PC-3 (cell line): ENCODE measurements at regions not wholly inside any gene's neighbourhood (a gene's known extent, or its start where the extent isn't known, plus 50 kb on each side); places are given as distances from the start of the nearest gene placed in this dataset.

Source experiments
- ATAC-seq: fragments of 200-7000 bp; cut with Tn5 transposase; 2 replicates; pipeline ENCODE4 v1.9.1; 2020; ENCODE audit warnings: mild to moderate bottlenecking, moderate library complexity
- BruUV-seq: library from RNA; stranded (reverse); fragments of 400-500 nt; replicated peaks from 2 replicates; lab custom pipeline; 2021; lab: Mats Ljungman, UMichigan
- CTCF ChIA-PET: fragments of 300-600 bp; sonication (Branson Sonifier 250); formaldehyde crosslinking; loops from one replicate; lab custom pipeline; 2022; ENCODE audit warnings: antibody characterized with exemption; lab: Charles Lee
- POLR2A ChIA-PET: fragments of 300-600 bp; sonication (Branson Sonifier 250); formaldehyde crosslinking; loops from one replicate; lab custom pipeline; 2022; ENCODE audit warnings: antibody characterized with exemption; ENCODE audit not compliant: unreplicated experiment; lab: Charles Lee
- DNase-seq: peaks from one replicate; pipeline ENCODE4 v3.0.0-alpha.2; 2015
- H2AFZ ChIP-seq: fragments of 300-600 bp; sonication (generic); 2 replicates; pipeline ENCODE4 v1.6.0; 2016; ENCODE audit warnings: antibody characterized with exemption, low read length
- H3F3A ChIP-seq: fragments of 300-600 bp; sonication (generic); one replicate; pipeline ENCODE4 v1.6.0; 2017; ENCODE audit warnings: antibody characterized with exemption, low read length, control low read depth, mild to moderate bottlenecking; ENCODE audit not compliant: unreplicated experiment
- H3K27ac ChIP-seq: fragments of 300-600 bp; sonication (generic); 2 replicates; pipeline ENCODE4 v1.5.1; 2016; ENCODE audit warnings: mild to moderate bottlenecking, low read length
- H3K27me3 ChIP-seq: fragments of 300-600 bp; sonication (generic); 2 replicates; pipeline ENCODE4 v1.6.1; 2016; ENCODE audit warnings: low read length, mixed read lengths
- H3K36me3 ChIP-seq: fragments of 300-600 bp; sonication (generic); 2 replicates; pipeline ENCODE4 v1.6.1; 2016; ENCODE audit warnings: low read depth, mixed run types, low read length, mixed read lengths
- H3K4me1 ChIP-seq: fragments of 300-600 bp; sonication (generic); 2 replicates; pipeline ENCODE4 v1.5.1; 2016; ENCODE audit warnings: low read length; ENCODE audit not compliant: insufficient read depth
- H3K4me2 ChIP-seq: fragments of 300-600 bp; sonication (generic); 2 replicates; pipeline ENCODE4 v1.6.0; 2016; ENCODE audit warnings: low read length
- H3K4me3 ChIP-seq: fragments of 300-600 bp; sonication (generic); 2 replicates; pipeline ENCODE4 v1.5.1; 2016; ENCODE audit warnings: mild to moderate bottlenecking, low read length, mixed read lengths
- H3K79me2 ChIP-seq: fragments of 300-600 bp; sonication (generic); 2 replicates; pipeline ENCODE4 v1.6.1; 2017; ENCODE audit warnings: low read length, mixed read lengths
- H3K9ac ChIP-seq: fragments of 300-600 bp; sonication (generic); 2 replicates; pipeline ENCODE4 v1.6.0; 2016; ENCODE audit warnings: mild to moderate bottlenecking, low read length
- H3K9me2 ChIP-seq: fragments of 300-600 bp; sonication (generic); replicated peaks from 2 replicates; pipeline ENCODE4 v1.6.1; 2016; ENCODE audit warnings: mixed run types, low read length, mixed read lengths
- H3K9me3 ChIP-seq: fragments of 300-600 bp; sonication (generic); 2 replicates; pipeline ENCODE4 v1.6.1; 2016; ENCODE audit warnings: low read length, mixed read lengths
- H4K20me1 ChIP-seq: fragments of 300-600 bp; sonication (generic); 2 replicates; pipeline ENCODE4 v1.6.1; 2016; ENCODE audit warnings: low read length, mixed read lengths
- CTCF ChIP-seq: fragments of 300-600 bp; sonication (generic); conservative IDR thresholded peaks from 2 replicates; pipeline ENCODE4 v1.5.1; 2017; ENCODE audit warnings: antibody characterized with exemption, low read depth, mild to moderate bottlenecking, low read length
- EZH2 ChIP-seq: fragments of 300-600 bp; sonication (generic); IDR thresholded peaks from one replicate; pipeline ENCODE4 v1.6.1; 2017; ENCODE audit warnings: antibody characterized with exemption, mild to moderate bottlenecking, low read length; ENCODE audit not compliant: unreplicated experiment
- EZH2phosphoT487 ChIP-seq: fragments of 300-600 bp; sonication (generic); IDR thresholded peaks from 2 replicates; pipeline ENCODE4 v1.6.1; 2018; ENCODE audit warnings: mild to moderate bottlenecking, antibody characterized with exemption, low read length, borderline replicate concordance
- intact Hi-C: fragments of 100-400 bp; cut with micrococcal nuclease; formaldehyde crosslinking; loops from 2 replicates; pipeline ENCODE4 v1.9.0; 2023

GRCh38 chr7:42734568-42734967 is 177.3 kb downstream of the C7orf25 start:
- Histone ChIP-seq H3K9me2 (no peaks in the 10 kb centered on the region), H3F3A (no peaks in the 10 kb centered on the region), H3K79me2 (no peaks in the 10 kb centered on the region), H3K4me2 (no peak overlapping the region), H2AFZ (no peak overlapping the region), H3K9me3 (no peaks in the 10 kb centered on the region), H4K20me1 (no peaks in the 10 kb centered on the region), H3K4me3 (no peak overlapping the region), H3K27ac (no peak overlapping the region), H3K27me3 (no peaks in the 10 kb centered on the region), H3K4me1 (no peaks in the 10 kb centered on the region), H3K36me3 (no peaks in the 10 kb centered on the region), H3K9ac (no peak overlapping the region)
- intact Hi-C loops = no loop called here
- TF ChIP-seq CTCF = no peak
- TF ChIP-seq EZH2phosphoT487 = no peak
- no peak for TF ChIP-seq EZH2
- BruUV-seq = no TSS peak
- ChIA-PET POLR2A (no interaction called here), CTCF (interaction anchor here (0.5 kb wide), 1 partner anchor 56 kb away, joined by 3 read pairs; no protein-coding TSS in a partner anchor)
- DNase-seq = peak; percentile 24
- ATAC-seq = peak; percentile 82

- intact Hi-C loops = no loop called here
- CTCF ChIA-PET = no interaction called here
- DNase-seq (no peak), ATAC-seq (no peak)
- H2AFZ ChIP-seq = no peak overlapping the region
- H3K4me3 ChIP-seq = no peak overlapping the region
- no peaks in the 10 kb centered on the region for H3K36me3 ChIP-seq
- H3K4me2 ChIP-seq = no peak overlapping the region
- POLR2A ChIA-PET = no interaction called here
- H3K9me2 ChIP-seq = no peaks in the 10 kb centered on the region
- H4K20me1 ChIP-seq = no peaks in the 10 kb centered on the region
- no peak overlapping the region for H3K9ac ChIP-seq
- no peak for TF ChIP-seq EZH2phosphoT487
- no peak for TF ChIP-seq EZH2
- TF ChIP-seq CTCF = no peak
- H3K27me3 ChIP-seq = no peaks in the 10 kb centered on the region
- no peaks in the 10 kb centered on the region for H3K4me1 ChIP-seq
- H3K9me3 ChIP-seq = no peaks in the 10 kb centered on the region
- no peaks in the 10 kb centered on the region for H3F3A ChIP-seq
- no TSS peak for BruUV-seq
- no peak overlapping the region for H3K27ac ChIP-seq
- H3K79me2 ChIP-seq = no peaks in the 10 kb centered on the region
Measured at GRCh38 chr7:42733040-42733439, 178.8 kb downstream of the C7orf25 start.

- H3K4me2 ChIP-seq = no peak overlapping the region
- H4K20me1 ChIP-seq = no peaks in the 10 kb centered on the region
- H3K4me1 ChIP-seq = no peaks in the 10 kb centered on the region
- H3K9me2 ChIP-seq = no peaks in the 10 kb centered on the region
- H3K27ac ChIP-seq = no peak overlapping the region
- H3K4me3 ChIP-seq = no peak overlapping the region
- POLR2A ChIA-PET = no interaction called here
- CTCF ChIA-PET = no interaction called here
- intact Hi-C loops = no loop called here
- no peaks in the 10 kb centered on the region for H3K79me2 ChIP-seq
- DNase-seq (no peak), ATAC-seq (no peak)
- H3K9me3 ChIP-seq = no peaks in the 10 kb centered on the region
- no peak for TF ChIP-seq EZH2
- TF ChIP-seq EZH2phosphoT487 = no peak
- TF ChIP-seq CTCF = no peak
- H3K27me3 ChIP-seq = no peaks in the 10 kb centered on the region
- no peak overlapping the region for H3K9ac ChIP-seq
- no peak overlapping the region for H2AFZ ChIP-seq
- BruUV-seq = no TSS peak
- H3F3A ChIP-seq = no peaks in the 10 kb centered on the region
- H3K36me3 ChIP-seq = no peaks in the 10 kb centered on the region
Measured at GRCh38 chr7:42730586-42730985, 181.3 kb downstream of the C7orf25 start.
